Thymus (tissue), 11 donors: ENCODE measurements at regions not wholly inside any gene's neighbourhood (a gene's known extent, or its start where the extent isn't known, plus 50 kb on each side); places are given as distances from the start of the nearest gene placed in this dataset.

Experiments
- DNase-seq, 9 donors: peaks; one replicate each; pipeline ENCODE4 v3.0.0-alpha.2; 2013; ENCODE audit warnings: low spot score in 9 of 9, low read depth in 6 of 9, missing footprints in 1 of 9
- H3K27ac ChIP-seq, 2 donors: one replicate each; pipeline ENCODE4 v1.5.1; 2013; ENCODE audit warnings: control low read depth in 1 of 2, low read depth in 1 of 2, low read length in 1 of 2, mild to moderate bottlenecking in 1 of 2, moderate library complexity in 1 of 2
- H3K27me3 ChIP-seq, 2 donors: one replicate each; pipeline ENCODE4 v1.5.1; 2013; ENCODE audit warnings: low read length in 1 of 2; ENCODE audit not compliant: control insufficient read depth in 2 of 2, insufficient read depth in 1 of 2
- H3K36me3 ChIP-seq, 2 donors: one replicate each; pipeline ENCODE4 v1.5.1; 2013; ENCODE audit warnings: low read length in 1 of 2, mild to moderate bottlenecking in 1 of 2, moderate library complexity in 1 of 2; ENCODE audit not compliant: control insufficient read depth in 2 of 2, insufficient read depth in 2 of 2
- H3K4me1 ChIP-seq, 2 donors: one replicate each; pipeline ENCODE4 v1.5.1; 2013; ENCODE audit warnings: low read length in 2 of 2; ENCODE audit not compliant: control insufficient read depth in 2 of 2, insufficient read depth in 2 of 2
- H3K4me3 ChIP-seq, 2 donors: one replicate each; pipeline ENCODE4 v1.5.1; 2013; ENCODE audit warnings: low read length in 2 of 2, control low read depth in 1 of 2, mild to moderate bottlenecking in 1 of 2
- H3K9me3 ChIP-seq, 2 donors: one replicate each; pipeline ENCODE4 v1.5.1; 2013; ENCODE audit warnings: low read length in 1 of 2, mild to moderate bottlenecking in 1 of 2; ENCODE audit not compliant: control insufficient read depth in 2 of 2, insufficient read depth in 1 of 2
- WGBS: extraction: QIAGEN DNeasy Blood & Tissue Kit; methylation state at CpG from one replicate; pipeline ENCODE4 v1.1.7; 2013; 5-methylcytosine and 5-hydroxymethylcytosine counted together
- donor health status: healthy.

DNA sequence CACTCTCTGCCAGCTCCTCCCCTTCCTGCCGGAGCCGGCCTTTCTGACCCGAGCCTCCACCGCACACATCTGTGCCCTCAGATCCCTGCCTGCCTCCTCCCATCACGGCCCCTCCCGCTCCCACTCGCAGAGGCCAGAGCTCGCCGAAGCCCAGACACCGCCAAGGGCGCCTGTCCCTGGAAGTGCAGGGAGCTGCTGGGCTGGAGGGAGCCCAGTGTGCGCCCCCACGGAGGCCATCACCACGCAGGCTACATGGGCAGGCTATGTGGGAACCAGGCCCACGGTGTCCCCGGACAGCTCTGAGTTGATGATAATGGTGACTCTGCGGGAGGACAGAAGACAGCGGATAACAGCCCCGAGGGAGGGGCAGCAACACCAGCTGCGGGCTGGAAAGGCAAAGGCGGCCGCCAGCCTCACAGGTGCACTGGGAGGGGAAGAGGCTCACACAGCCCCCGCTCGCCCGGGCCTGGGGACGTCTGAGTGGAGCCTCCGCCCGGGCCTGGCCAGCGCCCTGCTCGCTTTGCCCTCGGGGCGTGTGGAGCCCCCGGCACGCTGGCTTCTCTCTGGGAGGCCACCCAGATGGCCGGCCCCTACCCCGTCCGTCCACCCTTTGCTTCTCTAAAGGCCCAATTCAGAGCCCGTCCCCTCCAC lies 154.9 kb downstream of the DLL1 start:
- Histone ChIP-seq H3K4me3 (no peak overlapping the region), H3K9me3 (peaks cover 8 to 37% of the 10 kb centered on the region in 2 donors), H3K27me3 (peaks cover 0 to 2% of the 10 kb centered on the region in 2 donors), H3K27ac (no peak overlapping the region), H3K4me1 (no peaks in the 10 kb centered on the region), H3K36me3 (no peaks in the 10 kb centered on the region)
- 92% methylated on average over 38 of the region's 38 CpGs for WGBS
- DNase-seq: no peak

DNA sequence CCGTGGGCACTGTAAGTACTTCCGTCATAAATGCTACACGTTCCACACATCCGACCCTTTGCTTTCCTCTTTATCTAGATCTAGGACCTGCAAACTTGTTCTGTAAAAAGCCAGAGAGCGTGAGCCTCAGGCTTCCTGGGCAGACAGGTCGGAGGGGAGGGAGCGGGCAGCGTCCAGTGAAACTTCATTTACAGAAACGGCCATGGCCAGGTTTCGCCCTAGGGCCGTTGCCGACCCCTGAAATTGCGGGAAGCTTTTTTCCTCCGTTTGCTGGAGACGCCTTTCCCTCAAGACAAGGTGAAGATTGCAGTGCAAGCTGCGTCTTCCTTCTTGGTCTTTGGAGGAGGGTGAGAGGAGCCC lies 155.4 kb downstream of the DLL1 start:
- WGBS: 89% methylated on average over 16 of the region's 16 CpGs
- peaks cover 8 to 37% of the 10 kb centered on the region in 2 donors for H3K9me3 ChIP-seq
- H3K36me3 ChIP-seq: no peaks in the 10 kb centered on the region
- no peak overlapping the region for H3K27ac ChIP-seq
- no peak for DNase-seq
- peaks cover 0 to 2% of the 10 kb centered on the region in 2 donors for H3K27me3 ChIP-seq
- H3K4me1 ChIP-seq: no peaks in the 10 kb centered on the region
- no peak overlapping the region for H3K4me3 ChIP-seq

DNA sequence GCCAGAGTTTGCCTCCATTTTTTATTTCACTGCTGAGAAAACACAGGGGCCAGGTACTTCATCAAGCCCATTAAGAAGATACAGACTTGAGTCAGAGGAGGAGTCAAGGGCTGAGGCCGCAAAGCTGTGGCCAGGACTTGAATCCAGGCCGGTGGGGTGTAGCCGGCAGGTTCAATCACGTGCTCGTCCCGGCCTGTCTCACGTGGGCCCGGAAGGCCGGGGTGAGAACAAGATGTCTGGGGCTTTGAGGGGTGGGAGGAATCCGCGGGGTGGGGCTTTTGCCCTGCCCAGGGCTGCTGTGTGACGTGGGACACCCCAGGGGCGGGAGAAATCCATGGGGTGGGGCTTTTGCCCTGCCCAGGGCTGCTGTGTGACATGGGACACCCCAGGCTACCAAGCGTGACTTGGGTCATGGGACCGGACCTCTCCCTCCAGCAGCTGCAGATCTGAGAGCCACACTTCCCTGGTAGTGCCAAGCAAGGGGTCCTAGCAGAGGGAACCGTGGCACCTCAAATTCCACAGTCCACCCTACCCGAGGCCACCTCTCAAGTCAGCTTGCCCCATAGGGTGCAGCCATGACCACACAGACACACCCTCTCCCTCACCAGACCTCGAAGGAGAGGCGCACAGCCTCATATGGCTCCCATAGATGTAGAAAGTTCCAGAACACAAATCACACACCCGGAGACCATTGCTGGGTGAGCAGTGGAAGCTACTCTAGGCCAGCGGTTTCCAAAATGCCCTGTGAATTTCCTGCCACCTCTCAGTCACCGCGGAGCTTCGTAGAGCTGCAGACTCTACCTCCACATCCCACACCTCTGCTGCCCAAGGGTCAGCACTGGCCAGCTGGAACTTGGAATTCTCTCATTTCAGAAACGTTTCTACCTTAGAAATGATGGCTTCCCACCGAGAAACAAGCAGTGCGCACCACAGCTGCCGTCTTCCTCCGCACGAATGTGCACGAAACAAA lies 156.1 kb downstream of the DLL1 start:
- Histone ChIP-seq H3K27me3 (peaks cover 0 to 2% of the 10 kb centered on the region in 2 donors), H3K36me3 (no peaks in the 10 kb centered on the region), H3K4me3 (no peak overlapping the region), H3K4me1 (no peaks in the 10 kb centered on the region), H3K27ac (no peak overlapping the region), H3K9me3 (peaks cover 8 to 36% of the 10 kb centered on the region in 2 donors)
- no peak for DNase-seq
- WGBS: 89% methylated on average over 31 of the region's 31 CpGs

- Histone ChIP-seq H3K27me3 (peaks cover 0 to 2% of the 10 kb centered on the region in 2 donors), H3K4me1 (no peaks in the 10 kb centered on the region), H3K4me3 (no peak overlapping the region), H3K27ac (no peak overlapping the region), H3K9me3 (peaks cover 8 to 33% of the 10 kb centered on the region in 2 donors), H3K36me3 (no peaks in the 10 kb centered on the region)
- 84% methylated on average over 17 of the region's 17 CpGs for WGBS
- no peak for DNase-seq
Observed at GRCh38 chr6:170134031-170134470, 156.8 kb downstream of the DLL1 start.

GRCh38 chr6:170132561-170132991 lies 158.3 kb downstream of the DLL1 start:
- no peaks in the 10 kb centered on the region for H3K4me1 ChIP-seq
- no peak for DNase-seq
- H3K27me3 ChIP-seq: no peaks in the 10 kb centered on the region
- H3K4me3 ChIP-seq: no peak overlapping the region
- no peaks in the 10 kb centered on the region for H3K36me3 ChIP-seq
- 94% methylated on average over 10 of the region's 10 CpGs for WGBS
- no peak overlapping the region for H3K27ac ChIP-seq
- H3K9me3 ChIP-seq: peaks cover 6 to 21% of the 10 kb centered on the region in 2 donors

DNA sequence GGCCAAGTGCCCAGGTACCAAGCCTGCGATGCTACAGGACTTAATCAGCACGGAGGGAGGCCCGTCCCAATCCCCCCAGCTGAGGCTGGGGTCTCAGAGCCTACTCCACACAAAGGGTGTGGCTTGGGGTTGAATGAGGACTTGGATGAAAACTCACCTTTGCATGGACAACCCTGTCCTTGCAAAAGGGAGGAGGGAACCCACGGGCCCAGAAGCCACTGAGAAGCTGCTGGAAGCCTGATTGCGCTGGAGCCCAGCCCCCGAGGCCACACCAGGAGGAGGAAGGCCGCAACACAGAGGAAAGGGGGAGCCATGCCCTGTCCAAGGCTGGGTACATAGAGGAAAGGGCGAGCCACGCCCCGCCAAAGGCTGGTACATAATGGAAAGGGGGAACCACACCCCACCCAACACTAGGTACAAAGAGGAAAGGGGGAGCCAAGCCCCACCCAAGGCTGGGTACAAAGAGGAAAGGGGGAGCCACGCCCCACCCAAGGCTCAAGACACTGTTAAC lies 158.8 kb downstream of the DLL1 start:
- Histone ChIP-seq H3K4me3 (no peak overlapping the region), H3K27me3 (no peaks in the 10 kb centered on the region), H3K27ac (no peak overlapping the region), H3K9me3 (peaks cover 6 to 16% of the 10 kb centered on the region in 2 donors), H3K4me1 (no peaks in the 10 kb centered on the region), H3K36me3 (no peaks in the 10 kb centered on the region)
- no peak for DNase-seq
- 92% methylated on average over 11 of the region's 11 CpGs for WGBS

GRCh38 chr6:170131351-170131750 lies 159.5 kb downstream of the DLL1 start:
- Histone ChIP-seq H3K4me3 (no peak overlapping the region), H3K27ac (no peak overlapping the region), H3K27me3 (no peaks in the 10 kb centered on the region), H3K36me3 (no peaks in the 10 kb centered on the region), H3K9me3 (peaks cover 1 to 9% of the 10 kb centered on the region in 2 donors), H3K4me1 (no peaks in the 10 kb centered on the region)
- no peak for DNase-seq
- 91% methylated on average over 11 of the region's 11 CpGs for WGBS

- Histone ChIP-seq H3K9me3 (peaks cover 1 to 4% of the 10 kb centered on the region in 2 donors), H3K4me3 (no peak overlapping the region), H3K36me3 (no peaks in the 10 kb centered on the region), H3K4me1 (no peaks in the 10 kb centered on the region), H3K27ac (no peak overlapping the region), H3K27me3 (no peaks in the 10 kb centered on the region)
- 83% methylated on average over 9 of the region's 9 CpGs for WGBS
- no peak for DNase-seq
Observed at GRCh38 chr6:170130771-170131241, 160.1 kb downstream of the DLL1 start.

- no peak overlapping the region for H3K27ac ChIP-seq
- 96% methylated on average over 15 of the region's 15 CpGs for WGBS
- H3K9me3 ChIP-seq: peaks cover 0 to 1% of the 10 kb centered on the region in 2 donors
- H3K4me1 ChIP-seq: peaks cover 0 to 2% of the 10 kb centered on the region in 2 donors
- no peak for DNase-seq
- H3K27me3 ChIP-seq: no peaks in the 10 kb centered on the region
- no peak overlapping the region for H3K4me3 ChIP-seq
- H3K36me3 ChIP-seq: no peaks in the 10 kb centered on the region
Observed at GRCh38 chr6:170130201-170130621, 160.7 kb downstream of the DLL1 start.
